ENCODE measurements at regions not wholly inside any gene's neighbourhood (a gene's known extent, or its start where the extent isn't known, plus 50 kb on each side); places are given as distances from the start of the nearest gene placed in this dataset.

GRCh38 chr7:41786944-41787343, 84.1 kb upstream of the INHBA start:
- no peak for ATAC-seq

GRCh38 chr7:41786404-41786803, 83.5 kb upstream of the INHBA start:
- intact Hi-C loops (cut with micrococcal nuclease) = no loop called here
- Histone ChIP-seq H4K20me1 (ENCODE audit: insufficient read depth) (no peaks in the 10 kb centered on the region), H3K27me3 (ENCODE audit: insufficient read depth, low read length) (no peaks in the 10 kb centered on the region), H3K4me1 (ENCODE audit: control insufficient read depth in 1 of 2, insufficient read depth in 2 of 2, low read length in 2 of 2) (no peaks in the 10 kb centered on the region), H3K79me2 (ENCODE audit: insufficient read depth, low read length) (no peaks in the 10 kb centered on the region), H2AFZ (ENCODE audit: low read depth, low read length, poor library complexity, severe bottlenecking) (no peak overlapping the region), H3K9ac (ENCODE audit: low read length) (no peak overlapping the region), H3K27ac (ENCODE audit: low read depth, low read length) (no peak overlapping the region), H3K9me2 (ENCODE audit: insufficient read depth) (no peaks in the 10 kb centered on the region), H3K4me2 (ENCODE audit: low read length) (no peak overlapping the region), H3K9me3 (ENCODE audit: control insufficient read depth in 1 of 2, insufficient read depth in 1 of 2, low read depth in 1 of 2, low read length in 2 of 2) (no peaks in the 10 kb centered on the region), H3K36me3 (ENCODE audit: control insufficient read depth in 1 of 2, insufficient read depth in 2 of 2, low read length in 2 of 2) (no peaks in the 10 kb centered on the region), H3K4me3 (replicated peaks in 1 of 2; ENCODE audit: low read depth in 1 of 2, low read length in 2 of 2) (no peak overlapping the region)
- no peak for DNase-seq (ENCODE audit: low read depth, low spot score)
- TF ChIP-seq POLR2AphosphoS5 (IDR thresholded peaks at IDR 0.05; ENCODE audit: low read depth, low read length) = no peak
- TF ChIP-seq CEBPB (IDR thresholded peaks at IDR 0.05; ENCODE audit: low read depth) = no peak
- TF ChIP-seq FOSL1 (IDR thresholded peaks at IDR 0.05; ENCODE audit: low read depth) = no peak
- TF ChIP-seq CBX3 (IDR thresholded peaks at IDR 0.05; ENCODE audit: low read depth) = no peak
- TF ChIP-seq ZFX (IDR thresholded peaks at IDR 0.05) = no peak
- CTCF ChIA-PET = no interaction called here
- POLR2A ChIA-PET = no interaction called here
- RAD21 ChIA-PET (ENCODE audit: low non-redundant PET in 1 of 2, low total read pairs in 2 of 2, uncharacterized antibody in 2 of 2, unreplicated experiment in 2 of 2) = no interaction called here
- BruUV-seq (replicated peaks) = no TSS peak
- ATAC-seq = no peak

More at GRCh38 chr7:41786944-41787343, 84.1 kb upstream of the INHBA start:
- H3K4me3 ChIP-seq (replicated peaks in 1 of 2; ENCODE audit: low read depth in 1 of 2, low read length in 2 of 2) = no peak overlapping the region
- no peaks in the 10 kb centered on the region; a peak in 1 of 4 replicates for H3K9me3 ChIP-seq (ENCODE audit: control insufficient read depth in 1 of 2, insufficient read depth in 1 of 2, low read depth in 1 of 2, low read length in 2 of 2)
- no peak overlapping the region for H3K9ac ChIP-seq (ENCODE audit: low read length)
- H4K20me1 ChIP-seq (ENCODE audit: insufficient read depth) = no peaks in the 10 kb centered on the region
- no peaks in the 10 kb centered on the region for H3K79me2 ChIP-seq (ENCODE audit: insufficient read depth, low read length)
- H2AFZ ChIP-seq (ENCODE audit: low read depth, low read length, poor library complexity, severe bottlenecking) = no peak overlapping the region
- TF ChIP-seq SRF (IDR thresholded peaks at IDR 0.05; ENCODE audit: low read depth) (no peak), EGR1 (IDR thresholded peaks at IDR 0.05; ENCODE audit: low read depth) (no peak), RAD21 (IDR thresholded peaks at IDR 0.05; ENCODE audit: low read depth) (no peak), POLR2A (IDR thresholded peaks at IDR 0.05; ENCODE audit: borderline replicate concordance, extremely low read depth, insufficient read depth, insufficient read length) (no peak), SIN3A (IDR thresholded peaks at IDR 0.05; ENCODE audit: low read depth) (no peak)
- H3K9me2 ChIP-seq (ENCODE audit: insufficient read depth) = no peaks in the 10 kb centered on the region
- BruUV-seq (replicated peaks) = no TSS peak
- intact Hi-C loops (cut with micrococcal nuclease) = no loop called here
- DNase-seq (ENCODE audit: low read depth, low spot score) = no peak
- H3K4me2 ChIP-seq (ENCODE audit: low read length) = no peak overlapping the region
- H3K27me3 ChIP-seq (ENCODE audit: insufficient read depth, low read length) = no peaks in the 10 kb centered on the region
- POLR2A ChIA-PET = no interaction called here
- RAD21 ChIA-PET (ENCODE audit: low non-redundant PET in 1 of 2, low total read pairs in 2 of 2, uncharacterized antibody in 2 of 2, unreplicated experiment in 2 of 2) = no interaction called here
- H3K36me3 ChIP-seq (ENCODE audit: control insufficient read depth in 1 of 2, insufficient read depth in 2 of 2, low read length in 2 of 2) = no peaks in the 10 kb centered on the region
- H3K27ac ChIP-seq (ENCODE audit: low read depth, low read length) = no peak overlapping the region
- CTCF ChIA-PET = no interaction called here
- H3K4me1 ChIP-seq (ENCODE audit: control insufficient read depth in 1 of 2, insufficient read depth in 2 of 2, low read length in 2 of 2) = no peaks in the 10 kb centered on the region
